Osteocyte (in vitro differentiated cells): ENCODE measurements at regions not wholly inside any gene's neighbourhood (a gene's known extent, or its start where the extent isn't known, plus 50 kb on each side); places are given as distances from the start of the nearest gene placed in this dataset.

ENCODE experiments used
- DNase-seq: peaks from one replicate; pipeline ENCODE4 v3.0.0; 2021; ENCODE audit warnings: mixed read lengths; ENCODE audit not compliant: unreplicated experiment; ENCODE audit errors: extremely low spot score
- H3K27ac Mint-ChIP-seq: one replicate; pipeline ENCODE4 v1.8.0; 2021; ENCODE audit warnings: mild to moderate bottlenecking, mixed read lengths; ENCODE audit not compliant: unreplicated experiment
- H3K27me3 Mint-ChIP-seq: one replicate; pipeline ENCODE4 v1.8.0; 2021; ENCODE audit warnings: mixed read lengths; ENCODE audit not compliant: unreplicated experiment
- H3K36me3 Mint-ChIP-seq: one replicate; pipeline ENCODE4 v1.8.0; 2021; ENCODE audit warnings: mixed read lengths; ENCODE audit not compliant: unreplicated experiment
- H3K4me1 Mint-ChIP-seq: one replicate; pipeline ENCODE4 v1.8.0; 2021; ENCODE audit warnings: mixed read lengths; ENCODE audit not compliant: unreplicated experiment
- H3K4me3 Mint-ChIP-seq: one replicate; pipeline ENCODE4 v1.8.0; 2021; ENCODE audit warnings: mild to moderate bottlenecking, moderate library complexity, mixed read lengths; ENCODE audit not compliant: unreplicated experiment
- H3K9me3 Mint-ChIP-seq: one replicate; pipeline ENCODE4 v1.8.0; 2021; ENCODE audit warnings: mixed read lengths; ENCODE audit not compliant: unreplicated experiment
- TF ChIP-seq, protein P1 (sequence below): fragments of 200-600 bp; sonication (generic); IDR thresholded peaks from 2 replicates; pipeline ENCODE4 v1.5.0; 2021; ENCODE audit warnings: antibody characterized with exemption, mild to moderate bottlenecking, moderate library complexity

DNA sequence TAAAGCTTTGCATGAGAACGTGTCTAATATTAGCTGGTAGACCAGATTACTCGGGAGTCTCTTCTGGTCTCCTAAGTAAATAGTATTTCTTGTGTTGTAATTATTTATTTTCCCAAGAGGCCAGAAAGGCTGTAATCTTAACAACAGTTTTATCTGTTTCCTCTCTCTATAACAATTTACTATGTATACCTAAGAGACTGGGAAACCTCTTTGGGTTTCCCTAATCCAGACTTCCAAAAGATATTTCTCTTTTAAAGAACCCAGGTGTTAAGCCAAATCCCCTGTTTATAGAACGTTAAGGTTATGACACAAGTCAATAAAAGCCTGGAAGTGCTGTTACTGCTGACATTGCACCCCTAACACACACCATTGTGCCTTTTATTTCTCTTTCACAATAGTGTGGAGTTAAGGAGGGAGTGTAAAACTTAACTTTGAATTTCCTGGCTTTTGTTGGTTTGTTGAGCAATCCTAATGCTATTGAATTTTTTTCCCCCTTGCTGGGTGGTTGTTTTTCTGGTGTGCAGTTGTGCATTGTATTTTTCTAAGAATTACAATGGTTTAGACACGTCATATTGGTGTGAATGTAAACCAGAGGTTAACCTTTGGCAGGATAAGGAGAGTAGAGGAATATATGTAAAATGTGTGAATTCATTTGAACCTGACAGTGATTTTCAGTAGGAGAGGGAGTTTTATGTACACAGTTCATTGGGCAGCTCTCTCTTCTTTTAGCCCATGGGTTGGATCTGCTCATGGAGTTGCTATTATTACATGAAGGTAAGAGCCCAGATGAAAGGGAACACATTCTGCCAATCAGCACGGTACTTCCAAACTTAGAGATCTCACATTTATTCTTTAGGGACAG is 192.8 kb downstream of the MTX2 start:
- DNase-seq = no peak
- Mint-ChIP-seq H3K4me1 (no peaks in the 10 kb centered on the region), H3K27ac (no peak overlapping the region), H3K27me3 (peaks cover 69% of the 10 kb centered on the region), H3K9me3 (no peaks in the 10 kb centered on the region), H3K36me3 (no peaks in the 10 kb centered on the region), H3K4me3 (no peak overlapping the region)
- TF ChIP-seq, protein P1, sequence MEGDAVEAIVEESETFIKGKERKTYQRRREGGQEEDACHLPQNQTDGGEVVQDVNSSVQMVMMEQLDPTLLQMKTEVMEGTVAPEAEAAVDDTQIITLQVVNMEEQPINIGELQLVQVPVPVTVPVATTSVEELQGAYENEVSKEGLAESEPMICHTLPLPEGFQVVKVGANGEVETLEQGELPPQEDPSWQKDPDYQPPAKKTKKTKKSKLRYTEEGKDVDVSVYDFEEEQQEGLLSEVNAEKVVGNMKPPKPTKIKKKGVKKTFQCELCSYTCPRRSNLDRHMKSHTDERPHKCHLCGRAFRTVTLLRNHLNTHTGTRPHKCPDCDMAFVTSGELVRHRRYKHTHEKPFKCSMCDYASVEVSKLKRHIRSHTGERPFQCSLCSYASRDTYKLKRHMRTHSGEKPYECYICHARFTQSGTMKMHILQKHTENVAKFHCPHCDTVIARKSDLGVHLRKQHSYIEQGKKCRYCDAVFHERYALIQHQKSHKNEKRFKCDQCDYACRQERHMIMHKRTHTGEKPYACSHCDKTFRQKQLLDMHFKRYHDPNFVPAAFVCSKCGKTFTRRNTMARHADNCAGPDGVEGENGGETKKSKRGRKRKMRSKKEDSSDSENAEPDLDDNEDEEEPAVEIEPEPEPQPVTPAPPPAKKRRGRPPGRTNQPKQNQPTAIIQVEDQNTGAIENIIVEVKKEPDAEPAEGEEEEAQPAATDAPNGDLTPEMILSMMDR = no peak

DNA sequence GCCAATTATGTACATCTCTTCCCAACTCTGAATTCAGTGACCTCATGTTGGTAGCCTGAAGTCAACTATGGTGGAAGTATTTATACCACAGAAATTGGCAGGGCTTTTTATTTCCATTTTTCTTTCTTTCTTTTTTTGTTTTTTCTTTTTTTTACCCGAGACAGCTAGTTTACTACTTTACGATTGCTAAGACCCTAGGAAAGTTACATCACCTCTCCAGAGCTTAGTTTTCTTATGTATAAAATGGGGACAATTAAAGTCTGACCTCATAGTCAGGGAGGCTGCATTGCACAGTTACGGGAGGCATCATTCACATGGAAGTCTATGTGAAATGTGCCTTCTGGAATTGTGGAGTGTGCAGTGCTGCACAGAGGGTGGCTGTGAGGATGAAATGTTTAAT is 194.3 kb downstream of the MTX2 start:
- no peak overlapping the region for H3K27ac Mint-ChIP-seq
- no peaks in the 10 kb centered on the region for H3K9me3 Mint-ChIP-seq
- H3K4me1 Mint-ChIP-seq = no peaks in the 10 kb centered on the region
- H3K4me3 Mint-ChIP-seq = no peak overlapping the region
- DNase-seq = no peak
- TF ChIP-seq, protein P1 = no peak
- peaks cover 64% of the 10 kb centered on the region for H3K27me3 Mint-ChIP-seq
- H3K36me3 Mint-ChIP-seq = no peaks in the 10 kb centered on the region

DNA sequence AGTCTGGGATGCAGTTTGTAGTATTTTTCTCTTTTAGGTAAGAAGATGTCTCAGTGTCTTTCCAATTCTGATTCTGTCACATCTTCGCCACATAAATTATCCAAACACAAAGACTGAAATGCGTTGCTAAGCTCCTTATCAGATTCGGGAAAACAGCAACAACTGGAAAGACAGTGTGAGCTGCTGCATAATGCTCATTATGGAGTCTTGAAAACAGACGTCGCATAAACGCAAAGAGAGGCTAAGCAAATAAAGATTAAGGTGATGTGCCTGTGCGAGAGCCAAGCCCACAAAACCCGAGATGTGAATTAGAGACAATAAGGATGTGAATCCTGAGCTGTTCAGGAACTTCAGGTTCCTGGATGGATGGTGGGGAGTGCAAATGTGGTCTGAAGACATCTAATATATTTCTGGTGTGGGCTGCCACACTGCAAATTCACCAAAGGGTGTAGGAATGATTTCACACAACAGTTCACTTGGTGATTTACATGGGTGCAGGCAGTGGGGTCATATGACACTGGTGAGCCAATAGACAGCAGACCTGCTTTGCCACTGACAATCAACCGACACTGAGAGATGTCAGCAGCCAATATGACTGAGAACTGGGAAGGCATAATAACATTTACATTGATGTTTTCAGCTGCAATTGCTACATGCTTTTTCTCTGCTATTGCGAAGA is 195.8 kb downstream of the MTX2 start:
- Mint-ChIP-seq H3K9me3 (no peaks in the 10 kb centered on the region), H3K36me3 (no peaks in the 10 kb centered on the region), H3K4me3 (no peak overlapping the region), H3K4me1 (no peaks in the 10 kb centered on the region), H3K27ac (no peak overlapping the region), H3K27me3 (peaks cover 59% of the 10 kb centered on the region)
- DNase-seq = no peak
- TF ChIP-seq, protein P1 = no peak

DNA sequence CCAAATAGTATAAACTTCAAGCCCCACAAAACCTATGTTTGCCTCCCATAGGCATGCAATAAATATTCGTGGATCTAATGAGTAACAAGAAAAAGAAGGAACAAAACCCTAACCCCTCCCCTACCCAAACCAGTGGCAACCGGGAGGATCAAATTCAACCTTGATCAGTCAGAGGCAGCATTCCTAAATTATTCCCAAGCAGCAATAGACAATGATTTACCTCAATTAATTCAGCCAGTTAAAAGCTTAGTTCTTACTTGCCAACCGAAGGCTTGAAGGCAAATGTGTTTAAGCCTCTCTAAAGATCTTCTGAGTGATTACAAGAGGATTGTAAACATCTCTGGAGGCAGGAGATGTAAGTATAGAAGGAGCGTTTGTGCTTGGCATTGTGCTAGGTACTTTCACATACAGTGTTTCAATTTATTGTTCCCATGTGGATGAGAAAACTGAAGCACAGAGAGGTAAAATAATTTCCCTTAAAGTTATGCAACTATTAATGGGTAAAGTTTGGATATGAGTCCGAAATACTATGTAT is 197.7 kb downstream of the MTX2 start:
- no peaks in the 10 kb centered on the region for H3K9me3 Mint-ChIP-seq
- TF ChIP-seq, protein P1 = no peak
- no peak overlapping the region for H3K4me3 Mint-ChIP-seq
- H3K36me3 Mint-ChIP-seq = no peaks in the 10 kb centered on the region
- peaks cover 61% of the 10 kb centered on the region for H3K27me3 Mint-ChIP-seq
- no peak for DNase-seq
- H3K4me1 Mint-ChIP-seq = no peaks in the 10 kb centered on the region
- no peak overlapping the region for H3K27ac Mint-ChIP-seq

DNA sequence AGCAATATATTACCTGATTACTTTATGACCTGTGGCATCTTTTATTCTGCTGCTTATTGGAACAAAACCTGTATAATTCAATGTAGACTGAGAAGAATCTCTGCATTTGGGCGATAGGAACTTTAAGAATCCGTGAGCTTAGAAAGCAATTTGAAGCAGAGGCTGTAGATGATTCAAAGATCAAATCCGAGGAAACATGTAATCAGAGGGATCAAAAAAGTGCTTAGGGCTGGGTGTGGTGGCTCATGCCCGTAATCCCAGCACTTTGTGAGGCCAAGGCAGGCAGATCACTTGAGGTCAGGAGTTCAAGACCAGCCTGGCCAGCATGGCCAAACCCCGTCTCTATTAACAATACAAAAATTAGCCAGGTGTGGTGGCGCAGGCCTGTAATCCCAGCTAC is 198.4 kb downstream of the MTX2 start:
- Mint-ChIP-seq H3K9me3 (no peaks in the 10 kb centered on the region), H3K36me3 (no peaks in the 10 kb centered on the region), H3K27me3 (peaks cover 54% of the 10 kb centered on the region), H3K27ac (no peak overlapping the region), H3K4me3 (no peak overlapping the region), H3K4me1 (no peaks in the 10 kb centered on the region)
- TF ChIP-seq, protein P1 = no peak
- no peak for DNase-seq
